NCI-H82 (cell line): ENCODE measurements at regions not wholly inside any gene's neighbourhood (a gene's known extent, or its start where the extent isn't known, plus 50 kb on each side); places are given as distances from the start of the nearest gene placed in this dataset.
A peak's percentile ranks its signal among the peaks of the same experiment; 100 is the strongest.

Experiments
- DNase-seq: peaks from one replicate; lab custom pipeline; 2025; lab: John Stamatoyannopoulos, UW

GRCh38 chr20:48300529-48300928, 515.2 kb upstream of the SULF2 start:
- no peak for DNase-seq

GRCh38 chr20:48298851-48299484, 513.7 kb upstream of the SULF2 start:
- peak; percentile 90 for DNase-seq

DNA sequence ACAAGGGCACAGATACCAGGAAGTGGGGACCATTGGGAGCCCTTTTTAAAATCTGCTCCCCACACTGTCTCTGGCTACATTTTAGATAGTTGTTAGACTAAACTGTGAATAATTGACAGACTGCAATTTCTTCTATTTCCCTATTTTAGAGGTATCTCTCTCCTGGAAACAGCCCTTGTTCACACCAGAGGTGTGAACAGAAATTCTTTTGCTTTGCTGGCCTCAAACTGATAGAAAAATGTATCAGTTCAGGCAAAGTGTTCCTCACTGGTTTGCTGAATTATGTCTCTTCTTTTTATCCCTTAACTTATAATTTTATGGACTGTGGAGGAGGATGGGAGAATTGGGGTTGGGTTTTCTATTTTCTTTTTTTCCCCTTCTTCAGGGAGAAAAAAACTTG, 513.2 kb upstream of the SULF2 start:
- no peak for DNase-seq

- no peak for DNase-seq
These were observed 510.7 kb upstream of the SULF2 start for GRCh38 chr20:48295966-48296421.

DNA sequence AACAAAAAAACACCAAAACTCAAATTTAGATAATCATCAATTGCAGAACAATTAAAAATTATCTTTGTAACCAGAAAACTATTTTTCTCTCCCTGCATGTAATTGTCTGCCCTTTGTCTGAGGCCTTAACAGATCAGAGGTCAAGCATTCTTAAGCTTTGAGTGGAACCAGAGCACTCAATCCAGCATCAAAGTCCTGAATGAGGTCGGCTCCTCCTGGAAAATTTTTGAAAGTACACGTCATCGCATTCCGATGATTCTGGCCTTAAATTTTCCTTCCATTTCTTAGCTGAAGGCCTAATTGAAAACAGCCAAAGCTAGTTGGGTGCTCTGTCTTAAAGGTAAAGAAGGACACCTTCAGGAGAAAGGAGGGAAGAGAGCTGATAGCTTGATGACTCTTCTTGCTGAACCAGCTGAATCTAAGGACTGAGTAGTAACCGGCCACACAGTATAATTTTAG, 510.2 kb upstream of the SULF2 start:
- DNase-seq: peak; percentile 47

DNA sequence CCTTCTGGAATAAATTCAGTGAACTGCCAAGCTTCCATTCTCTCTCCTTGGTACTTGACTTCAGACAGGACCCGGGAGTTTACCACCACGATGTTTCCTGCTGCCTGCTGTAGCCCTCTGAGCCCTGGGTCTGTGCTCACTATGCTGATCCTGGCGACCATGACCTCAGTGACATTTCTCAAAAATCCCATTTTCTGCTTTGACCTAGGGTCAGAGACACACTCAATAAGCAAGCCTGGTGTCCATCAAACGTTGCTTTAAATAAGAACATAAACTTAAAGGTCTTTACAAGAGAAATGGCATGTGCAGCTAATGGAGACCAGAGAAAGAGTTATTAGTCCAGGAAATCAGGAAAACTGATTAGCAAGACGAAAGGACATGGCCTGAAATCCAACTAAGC, 509.7 kb upstream of the SULF2 start:
- peak; percentile 58 for DNase-seq

DNA sequence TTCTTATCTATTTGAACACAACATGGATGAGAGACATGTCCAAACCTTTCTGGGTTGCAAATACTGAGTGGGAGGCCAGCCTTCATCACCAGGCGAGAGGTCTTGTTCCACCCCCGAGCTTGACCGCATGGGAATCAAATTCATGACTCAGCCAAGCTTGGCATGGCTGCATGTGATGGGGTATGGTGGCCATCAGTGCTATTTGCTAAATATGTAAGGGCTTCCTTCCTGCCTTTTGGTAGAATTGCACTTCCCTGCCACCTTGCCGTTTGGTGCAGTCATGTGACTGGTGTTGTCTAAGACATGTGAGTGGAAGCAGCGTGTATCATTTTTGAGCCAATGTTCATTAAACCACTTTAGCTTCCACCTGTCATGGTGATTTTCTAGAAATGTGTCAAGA, 508.9 kb upstream of the SULF2 start:
- peak; percentile 24 for DNase-seq

DNA sequence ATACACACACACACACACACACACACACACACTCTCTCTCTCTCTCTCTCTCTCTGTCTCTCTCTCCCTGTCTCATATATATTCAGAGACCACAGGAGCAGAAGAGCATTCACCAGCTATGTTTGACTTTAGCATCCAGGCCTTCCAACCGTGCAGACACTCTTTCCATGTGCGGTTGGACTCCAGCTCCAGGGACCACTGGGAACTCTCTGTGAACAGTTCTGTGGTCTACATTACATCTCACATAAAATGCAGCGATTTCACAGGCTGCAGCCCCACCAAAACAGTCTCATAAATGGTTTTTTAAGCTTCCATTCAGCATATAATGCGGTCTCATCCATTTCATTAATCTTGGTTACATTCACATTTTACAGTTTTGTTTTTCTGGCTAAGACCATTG, 508.4 kb upstream of the SULF2 start:
- DNase-seq: no peak

GRCh38 chr20:48292806-48293205, 507.5 kb upstream of the SULF2 start:
- no peak for DNase-seq

- DNase-seq: no peak
These were observed 506.6 kb upstream of the SULF2 start for GRCh38 chr20:48291896-48292295.

- no peak for DNase-seq
These were observed 503.7 kb upstream of the SULF2 start for GRCh38 chr20:48288930-48289507.

- DNase-seq: no peak
These were observed 502.4 kb upstream of the SULF2 start for GRCh38 chr20:48287552-48288170.

DNA sequence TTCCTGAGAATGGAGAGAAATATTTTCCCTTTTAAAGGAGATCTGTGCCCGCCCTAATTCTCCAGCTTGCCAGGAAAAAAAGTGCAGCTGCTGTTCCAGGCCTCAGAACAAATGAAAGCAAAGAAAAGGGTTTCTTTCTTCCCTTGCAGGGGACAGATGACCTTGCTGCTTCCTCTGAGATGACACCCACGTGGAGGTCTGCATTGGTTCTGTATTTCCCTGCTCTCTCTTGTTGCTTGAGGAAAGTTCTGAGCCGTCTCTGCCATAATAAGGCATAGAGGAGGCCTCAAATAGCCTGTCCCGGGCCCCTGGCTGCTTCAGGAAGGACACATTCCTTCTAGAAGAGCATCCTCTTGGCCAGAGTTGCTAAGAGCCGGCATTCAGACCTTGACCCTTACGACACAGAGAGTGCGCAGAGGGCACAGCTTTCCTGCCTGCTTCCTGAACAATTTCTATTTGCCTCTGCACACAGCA, 501.8 kb upstream of the SULF2 start:
- no peak for DNase-seq

- peak; percentile 54 for DNase-seq
These were observed 501.3 kb upstream of the SULF2 start for GRCh38 chr20:48286601-48287000.

DNA sequence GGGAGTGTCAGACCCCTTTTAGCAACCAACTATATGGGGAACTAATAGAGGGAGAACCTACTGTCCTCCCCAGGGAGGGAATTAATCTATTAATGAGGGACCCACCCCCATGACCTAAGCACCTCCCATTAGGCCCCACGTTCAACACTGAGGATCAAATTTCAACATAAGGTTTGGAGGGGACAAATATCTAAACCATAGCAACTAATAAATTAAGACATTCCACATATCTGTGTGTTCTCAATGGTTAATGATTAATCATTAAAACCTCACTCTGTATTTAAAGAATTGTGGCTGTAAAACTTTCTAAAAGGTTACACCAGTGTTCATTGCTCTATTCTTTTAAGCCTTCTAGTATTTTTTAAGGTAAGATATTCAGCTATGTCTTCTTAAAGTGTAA, 500.4 kb upstream of the SULF2 start:
- DNase-seq: peak; percentile 45

- DNase-seq: no peak
These were observed 499.6 kb upstream of the SULF2 start for GRCh38 chr20:48284837-48285236.

- DNase-seq: no peak
These were observed 499.0 kb upstream of the SULF2 start for GRCh38 chr20:48284315-48284714.

DNA sequence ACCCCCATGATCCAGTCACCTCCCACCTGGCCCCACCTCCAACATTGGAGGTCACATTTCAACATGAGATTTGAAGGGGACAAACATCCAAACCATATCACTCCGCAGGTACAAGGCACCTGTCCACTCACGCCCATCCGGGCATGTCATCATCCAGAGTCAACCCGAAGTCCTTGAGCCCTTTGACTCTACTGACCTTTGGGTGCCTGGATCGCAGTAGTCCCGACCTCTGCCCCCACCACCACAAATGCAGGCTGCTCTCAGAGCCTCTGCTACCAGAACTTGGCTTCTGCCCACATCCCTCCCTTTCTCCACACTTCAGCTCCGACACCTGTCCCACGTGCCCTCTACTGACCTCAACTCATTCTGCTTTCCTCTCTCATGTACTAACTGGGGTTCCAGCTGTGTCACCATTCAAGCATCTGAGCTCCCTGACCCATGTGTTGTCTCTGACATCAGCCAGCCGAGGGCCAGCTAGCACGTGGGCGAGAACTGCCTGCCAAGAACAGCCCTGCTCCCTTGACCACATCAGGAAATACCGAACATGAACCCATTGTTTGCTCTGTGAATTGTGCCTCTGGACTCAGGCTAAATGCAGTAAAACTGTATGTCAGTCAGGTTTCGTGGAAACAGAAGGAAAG, 498.3 kb upstream of the SULF2 start:
- no peak for DNase-seq

- DNase-seq: peak; percentile 25
These were observed 497.4 kb upstream of the SULF2 start for GRCh38 chr20:48282591-48283228.

- DNase-seq: peak; percentile 92
These were observed 496.2 kb upstream of the SULF2 start for GRCh38 chr20:48281501-48281900.

DNA sequence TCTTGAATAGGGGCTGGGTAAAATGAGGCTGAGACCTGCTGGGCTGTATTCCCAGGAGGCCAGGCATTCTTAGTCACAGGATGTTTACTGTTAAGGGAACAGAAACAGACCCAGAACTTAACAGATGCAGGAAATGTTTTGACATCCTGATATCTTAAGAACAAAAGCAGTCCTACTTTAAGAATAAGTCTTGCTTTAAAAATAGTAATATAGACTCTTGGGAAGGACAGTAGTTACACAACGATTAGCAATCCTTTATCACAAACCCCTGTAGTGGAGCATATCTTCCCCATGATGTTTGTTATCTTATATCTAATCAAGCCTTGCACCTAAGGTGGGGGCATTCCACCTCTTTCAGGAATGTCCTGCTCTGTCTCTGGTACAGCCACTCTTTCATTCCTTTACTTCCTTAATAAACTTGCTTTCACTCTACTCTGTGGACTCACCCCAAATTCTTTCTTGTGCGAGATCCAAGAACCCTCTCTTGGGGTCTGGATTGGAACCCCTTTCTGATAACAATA, 493.7 kb upstream of the SULF2 start:
- no peak for DNase-seq

- no peak for DNase-seq
These were observed 492.0 kb upstream of the SULF2 start for GRCh38 chr20:48277266-48277665.
